GM21723 (cell line): ENCODE measurements at regions not wholly inside any gene's neighbourhood (a gene's known extent, or its start where the extent isn't known, plus 50 kb on each side); places are given as distances from the start of the nearest gene placed in this dataset.
"Not testable (repeated sequence)": the region's sequence is repeated elsewhere in the genome, so short reads cannot be mapped to it uniquely, and the experiment has no call there.

Experiments
- ATAC-seq: cut with Tn5 transposase; IDR thresholded peaks from one replicate; pipeline ENCODE4 v1.9.1; 2021; ENCODE audit warnings: mild to moderate bottlenecking, moderate library complexity; ENCODE audit not compliant: unreplicated experiment

- no peak for ATAC-seq
Measured at GRCh38 chr14:27688841-27689444, 1077.6 kb upstream of the FOXG1 start.

GRCh38 chr14:27712364-27712763, 1054.2 kb upstream of the FOXG1 start:
- ATAC-seq, result no peak

DNA sequence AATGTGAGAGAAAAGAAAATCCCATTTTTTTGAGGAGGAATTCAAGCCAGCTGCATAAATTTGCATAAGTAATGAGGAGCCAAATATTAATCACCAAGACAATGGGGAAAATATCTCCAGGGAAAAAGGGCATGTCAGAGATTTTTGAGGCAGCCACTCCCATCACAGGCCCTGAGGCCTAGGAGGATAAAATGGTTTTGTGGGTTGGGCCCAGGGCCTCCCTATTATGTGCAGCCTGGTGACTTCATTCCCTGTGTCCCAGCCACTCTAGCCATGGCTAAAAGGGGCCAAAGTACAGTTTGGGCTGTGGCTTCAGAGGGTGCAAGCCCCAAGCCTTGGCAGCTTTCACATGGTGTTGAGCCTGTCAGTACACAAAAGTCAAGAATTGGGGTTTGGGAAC, 1051.0 kb upstream of the FOXG1 start:
- no peak for ATAC-seq

DNA sequence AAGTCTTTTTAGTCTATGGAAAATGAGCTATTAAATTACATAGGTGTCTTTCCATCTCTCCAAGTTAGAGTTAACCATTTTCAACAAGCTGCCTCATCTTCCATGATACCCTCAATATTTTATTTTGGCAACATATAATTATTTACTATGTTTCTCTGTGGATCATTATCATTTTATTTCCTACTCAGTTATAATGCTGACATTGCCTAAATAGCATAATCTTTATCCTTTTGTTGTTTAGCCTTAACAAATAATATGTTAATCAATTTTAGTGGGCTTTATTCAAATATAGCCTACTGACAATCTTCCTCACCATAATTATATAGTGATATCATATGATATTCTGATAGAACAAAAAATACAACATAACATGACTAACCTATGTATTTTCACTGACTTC, 1044.8 kb upstream of the FOXG1 start:
- no peak for ATAC-seq

- ATAC-seq, result no peak
Measured at GRCh38 chr14:27725482-27725881, 1041.1 kb upstream of the FOXG1 start.

- no peak for ATAC-seq
Measured at GRCh38 chr14:27727251-27727770, 1039.3 kb upstream of the FOXG1 start.

- ATAC-seq, result no peak
Measured at GRCh38 chr14:27730204-27730603, 1036.4 kb upstream of the FOXG1 start.

DNA sequence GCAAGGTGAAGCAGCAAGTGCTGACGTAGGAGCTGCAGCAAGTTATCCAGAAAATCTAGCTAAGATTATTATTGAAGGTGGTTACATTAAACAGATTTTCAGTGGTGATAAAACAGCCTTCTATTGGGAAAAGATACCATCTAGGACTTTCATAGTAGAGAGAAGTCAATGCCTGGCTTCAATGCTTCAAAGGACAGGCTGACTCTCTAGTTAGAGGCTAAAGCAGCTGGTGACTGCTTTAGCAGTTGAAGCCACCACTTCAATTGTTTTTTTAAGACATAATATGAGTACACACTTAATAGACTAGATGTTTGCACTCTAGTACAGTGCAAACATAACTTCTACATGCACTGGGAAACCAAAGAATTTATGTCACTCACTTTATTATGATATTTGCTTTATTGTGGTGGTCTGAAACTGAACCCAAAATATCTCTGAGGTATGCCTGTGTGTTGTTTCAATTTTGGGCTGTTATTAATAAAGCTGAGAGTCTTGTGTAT, 1026.9 kb upstream of the FOXG1 start:
- ATAC-seq, result no peak

DNA sequence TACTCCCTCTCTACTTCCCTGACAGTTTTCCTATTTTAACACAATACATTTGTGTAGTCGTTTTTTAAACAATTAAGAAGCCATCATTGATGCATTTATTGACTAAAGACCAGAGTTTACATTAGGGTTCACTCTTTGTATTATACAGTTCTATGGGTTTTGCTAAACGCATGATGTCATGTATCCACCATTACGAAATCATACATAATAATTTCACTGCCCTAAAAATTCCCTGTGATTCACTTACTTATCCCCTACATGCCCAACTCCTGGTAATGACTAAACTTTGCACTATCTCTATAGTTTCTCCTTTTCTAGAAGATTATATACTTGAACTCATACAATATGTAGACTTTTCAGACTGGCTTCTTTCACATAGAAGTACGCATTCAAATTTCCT, 1016.5 kb upstream of the FOXG1 start:
- ATAC-seq, result no peak

DNA sequence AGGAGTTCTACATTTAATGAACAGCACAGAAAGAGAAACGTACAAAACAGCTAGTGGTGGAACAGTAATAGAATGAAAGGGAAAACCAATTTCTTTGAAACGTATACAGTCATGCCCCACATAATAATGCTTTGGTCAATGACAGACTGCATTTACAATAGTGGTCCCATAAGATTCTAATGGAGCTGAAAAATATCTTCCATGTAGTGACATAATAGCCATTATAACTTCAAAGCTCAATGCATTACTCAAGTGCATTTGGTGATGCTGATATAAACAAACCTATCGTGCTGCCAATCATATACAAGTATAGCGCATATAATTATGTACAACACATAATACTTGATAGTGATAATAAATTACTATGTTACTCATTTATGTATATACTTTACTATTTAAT, 1008.9 kb upstream of the FOXG1 start:
- ATAC-seq, result not testable (repeated sequence)

DNA sequence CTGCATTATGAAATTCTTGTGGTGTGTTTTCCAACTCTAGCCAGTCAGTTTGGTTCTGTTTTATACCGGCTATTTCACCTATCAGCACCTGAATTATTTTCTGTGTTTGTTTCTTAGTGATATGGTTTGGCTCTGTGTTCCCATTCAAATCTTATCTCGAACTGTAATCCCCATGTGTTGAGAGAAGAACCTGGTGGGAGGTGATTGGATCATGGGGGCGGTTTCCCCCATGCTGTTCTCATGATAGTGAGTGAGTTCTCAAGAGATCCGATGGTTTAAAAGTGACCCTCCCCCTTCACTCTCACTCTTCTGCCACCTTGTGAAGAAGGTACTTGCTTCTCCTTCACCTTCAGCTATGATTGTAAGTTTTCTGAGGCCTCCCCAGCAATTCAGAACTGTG, 1006.2 kb upstream of the FOXG1 start:
- ATAC-seq, result not testable (repeated sequence)

DNA sequence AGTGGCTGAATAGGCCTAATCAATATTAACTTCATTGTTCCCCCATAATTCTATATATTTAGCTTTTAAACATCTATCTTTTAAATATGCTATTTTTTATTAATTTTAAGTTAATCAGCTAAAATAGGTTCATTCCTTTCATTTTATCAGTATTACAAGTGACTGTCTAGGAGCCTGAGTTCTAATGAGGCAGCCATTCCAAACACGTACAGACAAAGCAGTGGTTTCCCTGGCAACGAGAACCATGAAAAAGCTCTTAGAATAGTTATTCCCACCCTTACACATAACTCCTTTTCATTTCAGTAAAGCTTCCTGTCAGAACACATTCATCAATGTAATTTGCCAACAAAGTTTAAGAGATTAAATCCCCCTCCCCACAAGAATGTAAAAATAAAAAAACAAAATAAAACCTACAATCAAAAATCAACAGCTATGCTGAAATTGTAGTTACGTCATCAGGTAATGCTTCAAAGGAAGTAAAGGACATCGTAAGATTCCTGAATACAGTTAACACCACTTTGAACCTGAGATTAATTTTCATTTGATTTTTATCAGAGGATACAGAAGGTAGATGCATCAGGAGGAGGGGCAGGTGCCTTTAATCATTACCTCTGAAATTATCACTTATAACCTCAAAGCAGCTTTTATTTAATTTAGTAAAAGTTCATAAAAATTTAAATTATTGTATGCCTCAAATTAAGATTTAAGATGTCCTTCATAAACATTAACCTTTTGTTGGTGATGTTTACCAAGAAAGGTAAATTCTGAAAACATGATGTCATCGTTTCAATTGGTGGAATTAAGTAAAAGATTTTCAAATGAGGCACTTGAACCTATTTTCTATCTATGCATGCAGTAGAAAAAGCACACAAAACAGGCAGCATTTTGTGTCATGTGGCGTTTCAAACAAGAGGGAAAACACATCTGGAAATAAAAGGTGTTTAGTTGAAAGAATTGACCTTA, 967.2 kb upstream of the FOXG1 start:
- ATAC-seq, result not testable (repeated sequence)

GRCh38 chr14:27817746-27818430, 948.7 kb upstream of the FOXG1 start:
- not testable (repeated sequence) for ATAC-seq

GRCh38 chr14:27826149-27826548, 940.4 kb upstream of the FOXG1 start:
- ATAC-seq, result not testable (repeated sequence)

- not testable (repeated sequence) for ATAC-seq
Measured at GRCh38 chr14:27831978-27832377, 934.6 kb upstream of the FOXG1 start.

DNA sequence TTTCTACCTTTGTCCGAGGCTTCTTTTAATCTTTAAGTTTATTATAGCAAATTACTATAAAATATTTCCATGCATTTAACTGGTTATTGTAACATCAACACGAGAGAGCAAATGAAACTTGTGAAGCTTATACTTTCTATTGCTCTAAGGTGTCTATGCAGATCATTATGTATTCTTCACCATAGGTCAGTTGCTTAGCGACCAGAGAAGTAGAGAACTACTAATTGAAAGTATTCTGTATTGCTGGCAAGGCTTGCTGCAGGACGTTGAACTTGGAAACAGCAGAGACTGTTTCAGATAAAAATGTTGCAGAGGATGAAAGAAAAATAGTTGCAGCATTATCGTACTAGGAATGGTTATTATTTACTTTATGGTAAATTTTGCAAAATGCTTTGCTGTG, 933.6 kb upstream of the FOXG1 start:
- not testable (repeated sequence) for ATAC-seq

DNA sequence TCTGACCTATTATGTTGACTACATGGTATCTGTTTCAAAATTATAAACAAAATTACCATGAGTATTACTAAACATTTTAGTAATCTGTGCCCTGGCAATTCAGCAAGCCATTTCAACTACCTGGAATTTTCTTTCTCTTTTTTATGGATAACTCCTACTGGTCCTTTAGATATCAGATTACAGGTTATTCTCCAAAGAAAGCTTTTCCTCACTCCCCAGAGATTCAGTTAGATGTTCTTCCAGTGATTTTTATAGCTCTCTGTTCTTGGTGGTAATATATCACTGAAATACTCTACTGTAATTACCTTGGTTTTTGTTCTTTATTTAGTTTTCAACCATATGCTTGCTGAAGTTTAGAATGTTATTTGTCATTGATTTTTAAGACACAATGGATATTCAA, 930.2 kb upstream of the FOXG1 start:
- ATAC-seq, result no peak

DNA sequence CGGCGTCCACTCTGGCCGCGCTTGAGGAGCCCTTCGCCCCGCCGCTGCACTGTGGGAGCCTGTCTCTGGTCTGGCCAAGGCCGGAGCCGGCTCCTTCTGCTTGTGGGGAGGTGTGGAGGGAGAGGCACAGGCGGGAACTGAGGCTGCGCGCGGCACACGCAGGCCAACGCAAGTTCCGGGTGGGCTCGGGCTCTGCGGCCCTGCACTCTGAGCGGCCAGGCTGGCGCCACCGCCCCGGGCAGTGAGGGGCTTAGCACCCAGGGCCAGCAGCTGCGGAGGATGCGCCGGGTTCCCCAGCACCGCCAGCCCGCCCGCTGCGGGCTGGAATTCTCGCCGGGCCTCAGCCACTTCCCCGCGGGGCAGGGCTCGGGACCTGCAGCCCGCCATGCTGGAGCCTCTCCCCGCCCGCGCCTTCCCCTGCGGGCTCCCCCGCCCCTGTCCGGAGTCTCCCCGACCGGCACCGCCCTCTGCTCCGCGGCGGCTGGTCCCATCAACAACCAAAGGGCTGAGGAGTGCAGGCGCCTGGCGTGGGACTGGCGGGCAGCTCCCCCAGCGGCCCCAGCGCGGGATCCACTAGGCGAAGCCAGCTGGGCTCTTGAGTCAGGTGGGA, 921.2 kb upstream of the FOXG1 start:
- no peak for ATAC-seq

- no peak for ATAC-seq
Measured at GRCh38 chr14:27845902-27846301, 920.7 kb upstream of the FOXG1 start.

- ATAC-seq, result not testable (repeated sequence)
Measured at GRCh38 chr14:27847480-27847879, 919.1 kb upstream of the FOXG1 start.

- not testable (repeated sequence) for ATAC-seq
Measured at GRCh38 chr14:27849193-27849592, 917.4 kb upstream of the FOXG1 start.
